IMR-90 (cell line): ENCODE measurements at regions not wholly inside any gene's neighbourhood (a gene's known extent, or its start where the extent isn't known, plus 50 kb on each side); places are given as distances from the start of the nearest gene placed in this dataset.

Source experiments
- ATAC-seq: fragments of 200-7000 bp; cut with Tn5 transposase; 2 replicates; pipeline ENCODE4 v1.9.1; 2020; ENCODE audit warnings: low read depth, mild to moderate bottlenecking, moderate library complexity
- BruUV-seq: library from RNA; stranded (reverse); fragments of 400-500 nt; replicated peaks from 2 replicates; lab custom pipeline; 2021; lab: Mats Ljungman, UMichigan
- CTCF ChIA-PET: fragments of 300-600 bp; formaldehyde crosslinking; extraction: SDS; loops from one replicate; lab custom pipeline; 2021; ENCODE audit warnings: antibody characterized with exemption; lab: Yijun Ruan, JAX
- POLR2A ChIA-PET: fragments of 300-600 bp; sonication (Branson Sonifier 250); formaldehyde crosslinking; loops from one replicate; lab custom pipeline; 2022; ENCODE audit warnings: antibody characterized with exemption; ENCODE audit not compliant: unreplicated experiment; lab: Charles Lee
- DNase-seq: peaks from one replicate; pipeline ENCODE4 v3.0.0; 2013
- H2AFZ ChIP-seq: replicated peaks from 2 replicates; pipeline ENCODE3; 2013; ENCODE audit warnings: low read length, mild to moderate bottlenecking; ENCODE audit not compliant: poor library complexity
- H2AK5ac ChIP-seq: 2 replicates; pipeline ENCODE4 v1.6.1; 2013; ENCODE audit warnings: low read depth, low read length, inconsistent platforms
- H2AK9ac ChIP-seq: replicated peaks from 2 replicates; pipeline ENCODE3; 2013; ENCODE audit warnings: mild to moderate bottlenecking, low read depth, low read length, moderate library complexity; ENCODE audit not compliant: poor library complexity
- H2BK120ac ChIP-seq: 2 replicates; pipeline ENCODE4 v1.6.1; 2013; ENCODE audit warnings: low read depth, low read length, inconsistent platforms
- H2BK15ac ChIP-seq: 3 replicates; pipeline ENCODE4 v1.6.1; 2013; ENCODE audit warnings: low read depth, low read length, inconsistent platforms
- H2BK20ac ChIP-seq: 2 replicates; pipeline ENCODE4 v1.6.1; 2013; ENCODE audit warnings: low read depth, mild to moderate bottlenecking, inconsistent platforms, low read length, moderate library complexity
- H2BK5ac ChIP-seq: 2 replicates; pipeline ENCODE4 v1.6.1; 2013; ENCODE audit warnings: mild to moderate bottlenecking, low read depth, low read length, inconsistent platforms; ENCODE audit not compliant: poor library complexity, severe bottlenecking
- H3K14ac ChIP-seq: replicated peaks from 2 replicates; pipeline ENCODE4 v1.6.1; 2013; ENCODE audit warnings: low read depth, low read length, inconsistent platforms
- H3K18ac ChIP-seq: 2 replicates; pipeline ENCODE4 v1.6.1; 2013; ENCODE audit warnings: low read depth, low read length, control low read depth
- H3K23ac ChIP-seq: 2 replicates; pipeline ENCODE4 v1.6.1; 2013; ENCODE audit warnings: low read depth, low read length, inconsistent platforms
- H3K27ac ChIP-seq: 2 replicates; pipeline ENCODE4 v1.5.1; 2013; ENCODE audit warnings: mild to moderate bottlenecking, control low read depth, low read length; ENCODE audit not compliant: insufficient read depth
- H3K27me3 ChIP-seq: 2 replicates; pipeline ENCODE4 v1.6.1; 2013; ENCODE audit warnings: low read length; ENCODE audit not compliant: control insufficient read depth, insufficient read depth
- H3K36me3 ChIP-seq: 2 replicates; pipeline ENCODE4 v1.6.1; 2013; ENCODE audit warnings: low read length, mixed read lengths; ENCODE audit not compliant: control insufficient read depth, insufficient read depth
- H3K4ac ChIP-seq: 2 replicates; pipeline ENCODE4 v1.6.1; 2013; ENCODE audit warnings: low read depth, low read length, inconsistent platforms
- H3K4me1 ChIP-seq: 2 replicates; pipeline ENCODE4 v1.6.1; 2013; ENCODE audit warnings: low read length, mixed read lengths; ENCODE audit not compliant: control insufficient read depth, insufficient read depth
- H3K4me2 ChIP-seq: 2 replicates; pipeline ENCODE4 v1.6.1; 2013; ENCODE audit warnings: low read depth, mild to moderate bottlenecking, control low read depth, low read length, moderate library complexity
- H3K4me3 ChIP-seq: 2 replicates; pipeline ENCODE4 v1.5.1; 2013; ENCODE audit warnings: low read depth, mild to moderate bottlenecking, control low read depth, low read length, moderate library complexity; ENCODE audit not compliant: insufficient read depth
- H3K56ac ChIP-seq: 2 replicates; pipeline ENCODE4 v1.6.1; 2013; ENCODE audit warnings: low read length, inconsistent platforms; ENCODE audit not compliant: insufficient read depth; ENCODE audit errors: extremely low read depth
- H3K79me1 ChIP-seq, 2 experiments: 2 replicates each; pipeline ENCODE4 v1.6.1; 2013; ENCODE audit warnings: low read length in 2 of 2, inconsistent platforms in 1 of 2, low read depth in 1 of 2
- H3K9ac ChIP-seq: 2 replicates; pipeline ENCODE4 v1.6.1; 2013; ENCODE audit warnings: low read depth, low read length, control low read depth
- H3K9me1 ChIP-seq: 2 replicates; pipeline ENCODE4 v1.6.1; 2013; ENCODE audit warnings: low read length, inconsistent platforms; ENCODE audit not compliant: insufficient read depth
- H3K9me3 ChIP-seq: 2 replicates; pipeline ENCODE4 v1.6.1; 2013; ENCODE audit warnings: low read length; ENCODE audit not compliant: control insufficient read depth, insufficient read depth
- H4K20me1 ChIP-seq: 2 replicates; pipeline ENCODE4 v1.6.1; 2013; ENCODE audit warnings: low read length, inconsistent platforms; ENCODE audit not compliant: insufficient read depth
- H4K5ac ChIP-seq: 2 replicates; pipeline ENCODE4 v1.6.1; 2013; ENCODE audit warnings: mild to moderate bottlenecking, low read depth, low read length, control low read depth
- H4K8ac ChIP-seq, 2 experiments: 2 replicates each; pipeline ENCODE4 v1.6.1; 2013; ENCODE audit warnings: low read depth in 2 of 2, low read length in 2 of 2, control low read depth in 1 of 2, inconsistent platforms in 1 of 2
- H4K91ac ChIP-seq: 2 replicates; pipeline ENCODE4 v1.6.1; 2013; ENCODE audit warnings: low read depth, low read length, inconsistent platforms; ENCODE audit not compliant: insufficient read depth
- BHLHE40 ChIP-seq: fragments of 150-350 bp; IDR thresholded peaks from 2 replicates; pipeline ENCODE4 v1.6.1; 2016; ENCODE audit warnings: mild to moderate bottlenecking, low read depth, low read length
- CEBPB ChIP-seq: IDR thresholded peaks from 2 replicates; pipeline ENCODE4 v1.6.1; 2012; ENCODE audit warnings: low read depth, low read length, improper control_type of control experiment
- CHD1 ChIP-seq: IDR thresholded peaks from 2 replicates; pipeline ENCODE4 v1.6.1; 2012; ENCODE audit warnings: low read depth, low read length, improper control_type of control experiment
- CTCF ChIP-seq: conservative IDR thresholded peaks from 2 replicates; pipeline ENCODE4 v1.5.1; 2012; ENCODE audit warnings: mild to moderate bottlenecking, low read depth, low read length, improper control_type of control experiment
- ELK1 ChIP-seq: fragments of 150-350 bp; IDR thresholded peaks from 2 replicates; pipeline ENCODE4 v1.6.1; 2016; ENCODE audit warnings: low read depth, mild to moderate bottlenecking, low read length, moderate library complexity, borderline replicate concordance
- MAFK ChIP-seq: IDR thresholded peaks from 2 replicates; pipeline ENCODE4 v1.6.1; 2012; ENCODE audit warnings: low read depth, low read length, improper control_type of control experiment
- MAZ ChIP-seq: IDR thresholded peaks from 2 replicates; pipeline ENCODE4 v1.6.1; 2012; ENCODE audit warnings: low read depth, mild to moderate bottlenecking, low read length, improper control_type of control experiment, moderate library complexity, borderline replicate concordance
- MXI1 ChIP-seq: IDR thresholded peaks from 2 replicates; pipeline ENCODE4 v1.6.1; 2012; ENCODE audit warnings: low read depth, mild to moderate bottlenecking, low read length, moderate library complexity, borderline replicate concordance
- NFE2L2 ChIP-seq: fragments of 150-350 bp; IDR thresholded peaks from 2 replicates; pipeline ENCODE4 v1.6.1; 2016; ENCODE audit warnings: low read depth, mild to moderate bottlenecking, low read length
- POLR2A ChIP-seq: IDR thresholded peaks from 2 replicates; pipeline ENCODE4 v1.6.1; 2012; ENCODE audit warnings: mild to moderate bottlenecking, low read depth, low read length
- RFX5 ChIP-seq: IDR thresholded peaks from 2 replicates; pipeline ENCODE4 v1.8.0; 2012; ENCODE audit warnings: low read depth, mild to moderate bottlenecking, low read length, moderate library complexity
- SMC3 ChIP-seq: fragments of 150-350 bp; IDR thresholded peaks from 2 replicates; pipeline ENCODE4 v1.6.1; 2016; ENCODE audit warnings: low read depth, mild to moderate bottlenecking, antibody characterized with exemption, low read length, moderate library complexity
- USF2 ChIP-seq: fragments of 150-350 bp; IDR thresholded peaks from 2 replicates; pipeline ENCODE4 v1.6.1; 2017; ENCODE audit warnings: mild to moderate bottlenecking, antibody characterized with exemption, low read length, low read depth
- dilution Hi-C: fragments of 300-500 bp; cut with HindIII; formaldehyde crosslinking; loops from one replicate; pipeline ENCODE4 v1.14.3; 2018; ENCODE audit warnings: low sequenced_read_pairs; ENCODE audit not compliant: unreplicated experiment
- in situ Hi-C: fragments of 300-500 bp; cut with MboI; formaldehyde crosslinking; loops from 3 replicates; pipeline ENCODE4 v1.14.3; 2019; ENCODE audit warnings: low sequenced_read_pairs, inconsistent platforms, mixed read lengths
- intact Hi-C: fragments of 100-400 bp; cut with micrococcal nuclease; formaldehyde crosslinking; loops from 2 replicates; pipeline ENCODE4 v1.10.0; 2022

GRCh38 chr3:103057487-103057886, 622.7 kb downstream of the ZPLD1 start:
- Histone ChIP-seq H3K36me3 (no peaks in the 10 kb centered on the region), H3K4me1 (no peaks in the 10 kb centered on the region), H3K14ac (no peak overlapping the region), H3K79me1 (no peaks in the 10 kb centered on the region), H4K20me1 (no peaks in the 10 kb centered on the region), H3K56ac (no peak overlapping the region), H4K8ac (no peak overlapping the region), H3K4me3 (no peak overlapping the region), H3K9me3 (no peaks in the 10 kb centered on the region), H2BK20ac (no peak overlapping the region), H4K91ac (no peak overlapping the region), H3K23ac (no peak overlapping the region), H2AK9ac (no peak overlapping the region), H3K18ac (no peak overlapping the region), H3K4ac (no peak overlapping the region), H3K27ac (no peak overlapping the region), H3K27me3 (no peaks in the 10 kb centered on the region), H4K5ac (no peak overlapping the region), H2BK120ac (no peak overlapping the region), H3K4me2 (no peak overlapping the region), H2BK15ac (no peak overlapping the region), H2AFZ (no peak overlapping the region), H3K9me1 (no peaks in the 10 kb centered on the region), H3K9ac (no peak overlapping the region), H2BK5ac (no peak overlapping the region), H2AK5ac (no peak overlapping the region)
- dilution Hi-C loops = no loop called here
- CTCF ChIA-PET = no interaction called here
- POLR2A ChIA-PET = no interaction called here
- no peak for ATAC-seq
- intact Hi-C loops = no loop called here
- no TSS peak for BruUV-seq
- no peak for TF ChIP-seq MAFK
- TF ChIP-seq CTCF = no peak
- TF ChIP-seq CHD1 = no peak
- no peak for TF ChIP-seq MAZ
- no peak for TF ChIP-seq SMC3
- no peak for TF ChIP-seq BHLHE40
- no peak for TF ChIP-seq CEBPB
- no peak for TF ChIP-seq MXI1
- no peak for TF ChIP-seq USF2
- no peak for TF ChIP-seq ELK1
- TF ChIP-seq RFX5 = no peak
- TF ChIP-seq POLR2A = no peak
- TF ChIP-seq NFE2L2 = no peak
- no peak for DNase-seq
- in situ Hi-C loops = no loop called here
